Activated T-cell treated with anti-CD3 and anti-CD28 coated beads, Interleukin-2, amount 50 U/mL, for 72 hours (primary cell): ENCODE measurements at regions not wholly inside any gene's neighbourhood (a gene's known extent, or its start where the extent isn't known, plus 50 kb on each side); places are given as distances from the start of the nearest gene placed in this dataset.
"Not testable (repeated sequence)": the region's sequence is repeated elsewhere in the genome, so short reads cannot be mapped to it uniquely, and the experiment has no call there.

Source experiments
- ATAC-seq, 2 donors: fragments of 150-1000 bp; cut with Tn5 transposase; replicated peaks in 1 of 2; 2 replicates each; pipeline ENCODE4 v1.10.0; 2021; ENCODE audit warnings: moderate library complexity in 2 of 2, mild to moderate bottlenecking in 1 of 2
- DNase-seq, 2 donors: peaks; one replicate each; pipeline ENCODE4 v3.0.0; 2021 to 2022; ENCODE audit warnings: mixed read lengths in 1 of 2
- H3K27ac Mint-ChIP-seq: one replicate; pipeline ENCODE4 v1.8.0; 2022; ENCODE audit warnings: mild to moderate bottlenecking, moderate library complexity, mixed read lengths
- H3K27me3 Mint-ChIP-seq: one replicate; pipeline ENCODE4 v1.8.0; 2022; ENCODE audit warnings: low read depth, mixed read lengths
- H3K36me3 Mint-ChIP-seq, 2 donors: one replicate each; pipeline ENCODE4 v1.8.0; 2022; ENCODE audit warnings: mixed read lengths in 2 of 2, mild to moderate bottlenecking in 1 of 2; ENCODE audit not compliant: insufficient read depth in 2 of 2
- H3K4me1 Mint-ChIP-seq: one replicate; pipeline ENCODE4 v1.8.0; 2022; ENCODE audit warnings: low read depth, mixed read lengths
- H3K4me3 Mint-ChIP-seq, 2 donors: one replicate each; pipeline ENCODE4 v1.8.0; 2022; ENCODE audit warnings: mild to moderate bottlenecking in 2 of 2, mixed read lengths in 2 of 2, moderate library complexity in 2 of 2
- H3K9me3 Mint-ChIP-seq, 2 donors: one replicate each; pipeline ENCODE4 v1.8.0; 2022; ENCODE audit warnings: mixed read lengths in 2 of 2

DNA sequence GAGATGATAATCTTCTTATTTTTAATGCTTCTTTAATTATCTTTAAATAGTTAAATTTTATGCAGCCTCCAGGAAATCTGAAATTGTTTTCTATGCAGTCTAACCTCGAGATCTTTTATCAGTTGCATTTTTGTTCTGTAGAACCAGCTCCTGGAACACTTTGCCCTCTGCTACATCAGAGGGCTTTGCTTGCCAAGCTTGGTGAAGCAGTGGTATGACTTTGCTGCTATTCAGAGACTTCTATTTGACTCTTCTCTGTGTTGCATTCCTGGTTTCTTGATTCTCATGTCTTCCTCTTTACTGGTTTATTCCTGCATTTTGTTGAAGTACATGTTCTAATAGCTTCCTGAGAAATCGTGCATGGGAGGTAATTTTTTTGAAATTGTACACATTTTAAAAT is 163.7 kb upstream of the TMEM229A start:
- DNase-seq (no peak), ATAC-seq (no peak)
- Mint-ChIP-seq H3K27ac (no peak overlapping the region), H3K4me3 (no peak overlapping the region), H3K27me3 (no peaks in the 10 kb centered on the region), H3K9me3 (peaks cover 5 to 6% of the 10 kb centered on the region in 2 donors), H3K4me1 (no peaks in the 10 kb centered on the region), H3K36me3 (peaks cover 0 to 2% of the 10 kb centered on the region in 2 donors)

DNA sequence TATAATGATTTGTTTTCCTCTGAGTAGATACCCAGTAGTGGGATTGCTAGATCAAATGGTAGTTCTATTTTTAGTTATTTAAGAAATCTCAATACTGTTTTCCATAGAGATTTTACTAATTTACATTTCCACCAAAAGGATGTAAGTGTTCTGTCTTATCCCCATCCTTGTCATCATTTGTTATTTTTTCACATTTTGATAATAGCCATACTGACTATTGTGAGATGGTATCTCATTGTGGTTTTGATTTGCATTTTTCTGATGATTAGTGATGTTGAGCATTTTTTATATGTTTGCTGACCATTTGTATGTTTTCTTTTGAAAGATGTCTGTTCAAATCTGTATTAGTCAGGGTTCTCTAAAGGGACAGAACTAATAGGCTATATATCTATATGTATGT is 160.0 kb upstream of the TMEM229A start:
- H3K27ac Mint-ChIP-seq, result no peak overlapping the region
- ATAC-seq (no peak), DNase-seq (no peak)
- no peaks in the 10 kb centered on the region for H3K27me3 Mint-ChIP-seq
- no peaks in the 10 kb centered on the region for H3K36me3 Mint-ChIP-seq
- H3K4me3 Mint-ChIP-seq, result no peak overlapping the region
- H3K9me3 Mint-ChIP-seq, result peaks cover 0 to 3% of the 10 kb centered on the region in 2 donors
- H3K4me1 Mint-ChIP-seq, result no peaks in the 10 kb centered on the region

DNA sequence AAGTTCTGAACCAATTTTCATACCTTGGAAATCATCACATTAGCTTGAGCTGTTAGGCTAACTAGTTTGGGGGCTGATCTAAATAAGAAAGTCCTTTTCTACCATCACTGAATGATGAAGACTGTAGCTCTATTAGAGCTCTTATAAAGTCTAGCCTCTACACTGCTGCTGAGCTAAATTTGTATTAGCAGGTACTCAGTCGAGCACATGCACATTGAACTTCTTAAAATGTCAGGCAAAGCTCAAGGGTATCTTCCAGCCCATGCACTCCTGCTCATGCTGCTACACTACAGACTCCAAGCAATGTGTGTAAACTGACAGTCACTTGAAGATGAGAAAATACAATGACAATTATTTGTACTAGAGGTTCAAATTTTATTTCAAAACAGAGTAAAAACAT is 158.8 kb upstream of the TMEM229A start:
- Mint-ChIP-seq H3K9me3 (peaks cover 0 to 3% of the 10 kb centered on the region in 2 donors), H3K36me3 (no peaks in the 10 kb centered on the region), H3K4me1 (no peaks in the 10 kb centered on the region), H3K27me3 (no peaks in the 10 kb centered on the region), H3K27ac (no peak overlapping the region), H3K4me3 (no peak overlapping the region)
- ATAC-seq, result no peak
- DNase-seq, result no peak

DNA sequence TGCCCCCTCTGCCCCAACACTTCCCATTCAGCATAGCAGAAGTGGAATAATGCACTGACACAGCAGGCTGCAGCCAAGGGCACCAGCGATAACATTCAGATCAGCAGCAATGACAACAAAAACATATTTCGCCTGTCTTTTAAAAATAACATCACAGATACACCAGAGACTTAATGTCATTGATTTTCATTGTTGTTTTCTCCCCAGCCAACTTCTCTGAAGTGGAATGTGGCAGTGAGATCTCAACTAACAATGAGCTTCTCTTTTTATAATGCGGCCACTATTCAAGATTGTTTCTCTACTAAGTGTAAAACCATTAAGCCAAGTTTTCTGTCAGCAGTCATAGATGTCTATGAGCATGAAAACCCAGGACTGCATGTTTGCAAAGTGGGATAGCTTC is 158.2 kb upstream of the TMEM229A start:
- Mint-ChIP-seq H3K36me3 (no peaks in the 10 kb centered on the region), H3K27ac (no peak overlapping the region), H3K4me1 (no peaks in the 10 kb centered on the region), H3K9me3 (peaks cover 0 to 3% of the 10 kb centered on the region in 2 donors), H3K4me3 (no peak overlapping the region), H3K27me3 (no peaks in the 10 kb centered on the region)
- DNase-seq, result no peak
- ATAC-seq, result no peak

GRCh38 chr7:124188576-124188975 is 155.7 kb upstream of the TMEM229A start:
- no peak overlapping the region for H3K4me3 Mint-ChIP-seq
- no peaks in the 10 kb centered on the region for H3K36me3 Mint-ChIP-seq
- no peaks in the 10 kb centered on the region for H3K27me3 Mint-ChIP-seq
- no peak for DNase-seq
- H3K27ac Mint-ChIP-seq, result no peak overlapping the region
- no peaks in the 10 kb centered on the region for H3K4me1 Mint-ChIP-seq
- H3K9me3 Mint-ChIP-seq, result peaks cover 0 to 3% of the 10 kb centered on the region in 2 donors
- no peak for ATAC-seq

- ATAC-seq (no peak), DNase-seq (no peak)
- H3K4me3 Mint-ChIP-seq, result no peak overlapping the region
- H3K9me3 Mint-ChIP-seq, result peaks cover 0 to 3% of the 10 kb centered on the region in 2 donors
- no peak overlapping the region for H3K27ac Mint-ChIP-seq
- H3K4me1 Mint-ChIP-seq, result no peaks in the 10 kb centered on the region
- H3K36me3 Mint-ChIP-seq, result no peaks in the 10 kb centered on the region
- no peaks in the 10 kb centered on the region for H3K27me3 Mint-ChIP-seq
Observed at GRCh38 chr7:124187962-124188361, 155.1 kb upstream of the TMEM229A start.

GRCh38 chr7:124183649-124184048 is 150.8 kb upstream of the TMEM229A start:
- Mint-ChIP-seq H3K27ac (no peak overlapping the region), H3K4me3 (no peak overlapping the region), H3K9me3 (peaks cover 3% of the 10 kb centered on the region in 2 donors), H3K4me1 (no peaks in the 10 kb centered on the region), H3K27me3 (no peaks in the 10 kb centered on the region), H3K36me3 (no peaks in the 10 kb centered on the region)
- ATAC-seq, result no peak
- no peak for DNase-seq

DNA sequence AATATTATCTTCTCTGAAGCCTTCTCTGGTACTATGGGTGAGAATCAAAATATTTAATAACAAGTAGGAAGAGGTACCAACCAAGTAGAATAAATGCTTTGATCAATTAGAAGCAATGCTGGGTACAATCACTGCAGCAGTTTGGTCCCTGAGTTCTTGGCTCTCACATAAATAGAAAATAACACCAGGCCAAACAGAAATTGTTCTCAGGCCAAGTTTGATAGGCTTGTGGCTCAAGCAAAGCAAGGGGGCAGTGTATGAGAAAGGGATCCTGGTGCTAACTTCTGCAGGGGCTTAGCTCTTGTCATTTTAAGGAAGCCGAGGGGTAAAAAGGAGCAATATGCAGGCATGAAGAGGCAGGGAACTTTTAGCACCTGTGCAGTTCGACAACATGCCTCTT is 146.8 kb upstream of the TMEM229A start:
- no peaks in the 10 kb centered on the region for H3K27me3 Mint-ChIP-seq
- H3K9me3 Mint-ChIP-seq, result peaks cover 6 to 8% of the 10 kb centered on the region in 2 donors
- no peak overlapping the region for H3K4me3 Mint-ChIP-seq
- no peaks in the 10 kb centered on the region for H3K4me1 Mint-ChIP-seq
- DNase-seq, result no peak
- no peak overlapping the region for H3K27ac Mint-ChIP-seq
- H3K36me3 Mint-ChIP-seq, result no peaks in the 10 kb centered on the region
- ATAC-seq, result no peak

GRCh38 chr7:124177891-124178290 is 145.0 kb upstream of the TMEM229A start:
- no peak overlapping the region for H3K27ac Mint-ChIP-seq
- no peaks in the 10 kb centered on the region for H3K27me3 Mint-ChIP-seq
- no peak overlapping the region for H3K4me3 Mint-ChIP-seq
- ATAC-seq (no peak), DNase-seq (no peak)
- H3K36me3 Mint-ChIP-seq, result no peaks in the 10 kb centered on the region
- peaks cover 6 to 8% of the 10 kb centered on the region in 2 donors for H3K9me3 Mint-ChIP-seq
- H3K4me1 Mint-ChIP-seq, result no peaks in the 10 kb centered on the region

DNA sequence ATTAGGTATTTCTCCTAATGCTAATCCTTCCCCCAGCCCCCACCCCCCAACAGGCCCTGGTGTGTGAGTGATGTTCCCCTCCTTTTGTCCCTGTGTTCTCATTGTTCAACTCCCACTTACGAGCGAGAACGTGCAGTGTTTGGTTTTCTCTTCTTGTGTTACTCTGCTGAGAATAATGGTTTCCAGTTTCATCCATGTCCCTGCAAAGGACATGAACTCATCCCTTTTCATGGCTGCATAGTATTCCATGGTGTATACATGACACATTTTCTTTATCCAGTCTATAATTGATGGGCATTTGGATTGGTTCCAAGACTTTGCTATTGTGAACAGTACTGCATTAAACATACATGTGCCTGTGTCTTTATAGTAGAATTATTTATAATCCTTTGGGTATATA is 138.9 kb upstream of the TMEM229A start:
- not testable (repeated sequence) for H3K9me3 Mint-ChIP-seq, H3K27ac Mint-ChIP-seq, H3K36me3 Mint-ChIP-seq, DNase-seq, H3K4me1 Mint-ChIP-seq, H3K4me3 Mint-ChIP-seq, ATAC-seq, H3K27me3 Mint-ChIP-seq

- ATAC-seq (no peak), DNase-seq (no peak)
- Mint-ChIP-seq H3K27ac (no peak overlapping the region), H3K4me1 (no peaks in the 10 kb centered on the region), H3K9me3 (peaks cover 2 to 4% of the 10 kb centered on the region in 2 donors), H3K4me3 (no peak overlapping the region), H3K36me3 (peaks cover 0 to 2% of the 10 kb centered on the region in 2 donors), H3K27me3 (no peaks in the 10 kb centered on the region)
Observed at GRCh38 chr7:124171068-124171467, 138.2 kb upstream of the TMEM229A start.

GRCh38 chr7:124168616-124169015 is 135.7 kb upstream of the TMEM229A start:
- Mint-ChIP-seq H3K9me3 (peaks cover 1 to 4% of the 10 kb centered on the region in 2 donors), H3K36me3 (peaks cover 0 to 2% of the 10 kb centered on the region in 2 donors), H3K27ac (no peak overlapping the region), H3K4me3 (no peak overlapping the region), H3K27me3 (no peaks in the 10 kb centered on the region), H3K4me1 (no peaks in the 10 kb centered on the region)
- ATAC-seq (no peak), DNase-seq (no peak)

- H3K4me1 Mint-ChIP-seq, result no peaks in the 10 kb centered on the region
- peaks cover 3 to 6% of the 10 kb centered on the region in 2 donors for H3K9me3 Mint-ChIP-seq
- DNase-seq (no peak), ATAC-seq (no peak)
- no peaks in the 10 kb centered on the region for H3K27me3 Mint-ChIP-seq
- H3K4me3 Mint-ChIP-seq, result no peak overlapping the region
- H3K36me3 Mint-ChIP-seq, result no peaks in the 10 kb centered on the region
- H3K27ac Mint-ChIP-seq, result no peak overlapping the region
Observed at GRCh38 chr7:124162667-124163066, 129.8 kb upstream of the TMEM229A start.

DNA sequence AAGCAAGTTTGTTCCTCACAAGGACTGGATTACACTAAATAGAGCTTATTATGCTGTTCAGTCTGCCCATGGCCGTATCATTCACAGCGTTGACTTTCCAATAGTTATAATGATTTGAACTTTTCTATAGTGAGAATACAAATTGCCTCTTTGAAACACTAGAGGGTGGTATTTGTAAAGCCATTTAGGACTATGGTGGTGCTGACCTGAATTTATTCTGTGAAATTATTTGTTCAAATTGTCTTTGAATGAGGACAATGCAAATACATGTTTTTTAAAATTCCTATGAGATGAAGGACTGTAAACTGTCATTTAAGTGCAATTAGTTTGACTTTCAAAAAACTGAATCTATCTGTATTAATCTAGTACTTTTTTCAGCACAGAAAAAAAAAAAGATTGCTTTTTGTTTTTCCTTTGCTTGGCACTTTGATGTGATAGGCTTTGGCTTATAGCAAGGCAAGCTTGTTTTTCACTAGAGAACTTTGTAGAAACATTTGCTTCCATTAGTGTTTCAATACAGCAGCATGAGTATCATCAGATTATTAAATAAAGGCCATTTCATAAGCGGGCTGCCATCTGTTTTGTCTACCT is 122.7 kb upstream of the TMEM229A start:
- Mint-ChIP-seq H3K36me3 (no peaks in the 10 kb centered on the region), H3K27me3 (no peaks in the 10 kb centered on the region), H3K4me1 (no peaks in the 10 kb centered on the region), H3K4me3 (no peak overlapping the region), H3K27ac (no peak overlapping the region), H3K9me3 (peaks cover 0 to 1% of the 10 kb centered on the region in 2 donors)
- no peak for ATAC-seq
- DNase-seq, result no peak
